Kidney (tissue), 13 donors: ENCODE measurements at regions not wholly inside any gene's neighbourhood (a gene's known extent, or its start where the extent isn't known, plus 50 kb on each side); places are given as distances from the start of the nearest gene placed in this dataset.

ENCODE experiments used
- DNase-seq, 5 donors: peaks; one replicate each; pipeline ENCODE4 v3.0.0-alpha.2; 2013 to 2020
- FAIRE-seq: peaks from 2 replicates; lab custom pipeline; 2012; peaks lifted over from hg19 to GRCh38; lab: Jason Lieb, UNC
- H3K27ac ChIP-seq, 2 donors: one replicate each; pipeline ENCODE4 v1.7.0; 2013; ENCODE audit warnings: low read depth in 2 of 2, low read length in 2 of 2, inconsistent platforms in 1 of 2
- H3K27me3 ChIP-seq: one replicate; pipeline ENCODE4 v1.7.1; 2013; ENCODE audit warnings: low read length, inconsistent platforms; ENCODE audit not compliant: control insufficient read depth, insufficient read depth
- H3K36me3 ChIP-seq, 3 donors: one replicate each; pipeline versions ENCODE4 v1.7.0 to v1.7.1; 2013; ENCODE audit warnings: low read length in 3 of 3, control low read depth in 1 of 3, inconsistent platforms in 1 of 3; ENCODE audit not compliant: insufficient read depth in 3 of 3, control insufficient read depth in 2 of 3
- H3K4me1 ChIP-seq, 3 donors: one replicate each; pipeline versions ENCODE4 v1.7.0 to v1.7.1; 2013; ENCODE audit warnings: low read length in 3 of 3, inconsistent platforms in 1 of 3, low read depth in 1 of 3; ENCODE audit not compliant: control insufficient read depth in 2 of 3, insufficient read depth in 2 of 3
- H3K4me3 ChIP-seq, 3 donors: one replicate each; pipeline versions ENCODE4 v1.7.0 to v1.8.1; 2013; ENCODE audit warnings: low read length in 3 of 3, control low read depth in 1 of 3, inconsistent platforms in 1 of 3
- H3K9ac ChIP-seq, 3 donors: one replicate each; pipeline versions ENCODE4 v1.7.0 to v1.7.1; 2013; ENCODE audit warnings: low read length in 3 of 3, control low read depth in 1 of 3, inconsistent platforms in 1 of 3
- H3K9me3 ChIP-seq, 3 donors: one replicate each; pipeline versions ENCODE4 v1.7.0 to v1.7.1; 2013; ENCODE audit warnings: low read length in 3 of 3, control low read depth in 1 of 3, inconsistent platforms in 1 of 3; ENCODE audit not compliant: control insufficient read depth in 2 of 3, insufficient read depth in 1 of 3
- CTCF ChIP-seq: IDR thresholded peaks from 3 replicates; pipeline ENCODE4 v1.5.1; 2012; ENCODE audit warnings: mild to moderate bottlenecking, moderate library complexity, borderline replicate concordance; ENCODE audit not compliant: insufficient read depth; ENCODE audit errors: extremely low read depth
- intact Hi-C: fragments of 100-400 bp; cut with DNase I; formaldehyde crosslinking; loops from one replicate; pipeline ENCODE4 v1.11.1; 2022
- donor health status: control.
- donor health status: control.
- donor health status: control.
- donor health status: control.
- donor health status: control.
- donor health status: DM: yes; HTN: yes; CAD: no.
- donor health status: Normal renal cell carcinoma (clear cell type).

GRCh38 chr6:79797912-79798311 is 149.4 kb downstream of the ELOVL4 start:
- FAIRE-seq, result no peak
- intact Hi-C loops, result no loop called here
- no peaks in the 10 kb centered on the region for H3K9me3 ChIP-seq

GRCh38 chr6:79797163-79797764 is 150.1 kb downstream of the ELOVL4 start:
- H3K36me3 ChIP-seq, result no peaks in the 10 kb centered on the region
- no peak overlapping the region for H3K27ac ChIP-seq
- no peak overlapping the region for H3K4me3 ChIP-seq
- H3K27me3 ChIP-seq, result no peaks in the 10 kb centered on the region
- DNase-seq (no peak), FAIRE-seq (no peak)
- no peaks in the 10 kb centered on the region for H3K9me3 ChIP-seq
- intact Hi-C loops, result no loop called here
- no peak overlapping the region for H3K9ac ChIP-seq
- TF ChIP-seq CTCF, result no peak
- no peaks in the 10 kb centered on the region for H3K4me1 ChIP-seq

More at GRCh38 chr6:79797912-79798311, 149.4 kb downstream of the ELOVL4 start:
- Histone ChIP-seq H3K36me3 (no peaks in the 10 kb centered on the region), H3K27ac (no peak overlapping the region), H3K9ac (no peak overlapping the region), H3K4me1 (no peaks in the 10 kb centered on the region), H3K27me3 (no peaks in the 10 kb centered on the region), H3K4me3 (no peak overlapping the region)
- DNase-seq, result no peak
- TF ChIP-seq CTCF, result no peak

- no peaks in the 10 kb centered on the region for H3K9me3 ChIP-seq
- H3K27me3 ChIP-seq, result no peaks in the 10 kb centered on the region
- H3K9ac ChIP-seq, result no peak overlapping the region
- H3K27ac ChIP-seq, result no peak overlapping the region
- no peak overlapping the region for H3K4me3 ChIP-seq
- intact Hi-C loops, result no loop called here
- no peak for DNase-seq
- H3K4me1 ChIP-seq, result no peaks in the 10 kb centered on the region
- no peaks in the 10 kb centered on the region for H3K36me3 ChIP-seq
- no peak for FAIRE-seq
- TF ChIP-seq CTCF, result no peak
Observed at GRCh38 chr6:79796197-79796596, 151.2 kb downstream of the ELOVL4 start.

- no peak for TF ChIP-seq CTCF
- Histone ChIP-seq H3K9me3 (no peaks in the 10 kb centered on the region), H3K36me3 (no peaks in the 10 kb centered on the region), H3K4me1 (peaks cover 0 to 9% (median 0%) of the 10 kb centered on the region in 3 donors), H3K9ac (no peak overlapping the region), H3K27me3 (no peaks in the 10 kb centered on the region), H3K27ac (peak overlapping the region in 1 of 2 donors; percentile 22), H3K4me3 (peak overlapping the region in 1 of 3 donors; percentile 20)
- intact Hi-C loops, result no loop called here
- DNase-seq (peak in 1 of 5 donors; percentile 20), FAIRE-seq (peak; percentile 46)
Observed at GRCh38 chr6:79789896-79790295, 157.5 kb downstream of the ELOVL4 start.
